Esophagus squamous epithelium (tissue), 4 donors: ENCODE measurements at regions not wholly inside any gene's neighbourhood (a gene's known extent, or its start where the extent isn't known, plus 50 kb on each side); places are given as distances from the start of the nearest gene placed in this dataset.

Experiments
- POLR2A ChIP-seq, 4 donors: fragments of 450-650 bp; IDR thresholded peaks; one replicate each; pipeline ENCODE4 v1.6.1; 2017; ENCODE audit warnings: antibody characterized with exemption in 4 of 4, mild to moderate bottlenecking in 4 of 4, moderate library complexity in 3 of 4
- TF ChIP-seq, protein P1 (sequence below), 6 experiments: fragments of 450-650 bp in 4 of 6; fragments of 200-600 bp in 2 of 6; sonication (generic) in 2 of 6; IDR thresholded peaks; one replicate each; pipeline ENCODE4 v1.5.1; 2016 to 2019; ENCODE audit warnings: antibody characterized with exemption in 6 of 6, mild to moderate bottlenecking in 4 of 6, moderate library complexity in 4 of 6

GRCh38 chr2:102871707-102872106, 109.9 kb downstream of the TMEM182 start:
- TF ChIP-seq, protein P1, sequence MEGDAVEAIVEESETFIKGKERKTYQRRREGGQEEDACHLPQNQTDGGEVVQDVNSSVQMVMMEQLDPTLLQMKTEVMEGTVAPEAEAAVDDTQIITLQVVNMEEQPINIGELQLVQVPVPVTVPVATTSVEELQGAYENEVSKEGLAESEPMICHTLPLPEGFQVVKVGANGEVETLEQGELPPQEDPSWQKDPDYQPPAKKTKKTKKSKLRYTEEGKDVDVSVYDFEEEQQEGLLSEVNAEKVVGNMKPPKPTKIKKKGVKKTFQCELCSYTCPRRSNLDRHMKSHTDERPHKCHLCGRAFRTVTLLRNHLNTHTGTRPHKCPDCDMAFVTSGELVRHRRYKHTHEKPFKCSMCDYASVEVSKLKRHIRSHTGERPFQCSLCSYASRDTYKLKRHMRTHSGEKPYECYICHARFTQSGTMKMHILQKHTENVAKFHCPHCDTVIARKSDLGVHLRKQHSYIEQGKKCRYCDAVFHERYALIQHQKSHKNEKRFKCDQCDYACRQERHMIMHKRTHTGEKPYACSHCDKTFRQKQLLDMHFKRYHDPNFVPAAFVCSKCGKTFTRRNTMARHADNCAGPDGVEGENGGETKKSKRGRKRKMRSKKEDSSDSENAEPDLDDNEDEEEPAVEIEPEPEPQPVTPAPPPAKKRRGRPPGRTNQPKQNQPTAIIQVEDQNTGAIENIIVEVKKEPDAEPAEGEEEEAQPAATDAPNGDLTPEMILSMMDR (IDR thresholded peaks at IDR 0.05): no peak
- TF ChIP-seq POLR2A (IDR thresholded peaks at IDR 0.05): no peak
